H9 (cell line): ENCODE measurements at regions not wholly inside any gene's neighbourhood (a gene's known extent, or its start where the extent isn't known, plus 50 kb on each side); places are given as distances from the start of the nearest gene placed in this dataset.

Experiments
- DNase-seq: peaks from one replicate; pipeline ENCODE4 v3.0.0-alpha.2; 2017
- H2AFZ ChIP-seq: one replicate; pipeline ENCODE4 v1.6.1; 2013; ENCODE audit warnings: mild to moderate bottlenecking, low read length, control low read depth, moderate library complexity
- H2AK5ac ChIP-seq: 2 replicates; pipeline ENCODE4 v1.6.1; 2013; ENCODE audit warnings: low read length, control low read depth, mixed read lengths; ENCODE audit not compliant: insufficient read length
- H2BK120ac ChIP-seq: one replicate; pipeline ENCODE4 v1.6.1; 2013; ENCODE audit warnings: low read depth, mild to moderate bottlenecking, low read length, control low read depth, inconsistent platforms; ENCODE audit not compliant: poor library complexity, severe bottlenecking
- H2BK12ac ChIP-seq: 2 replicates; pipeline ENCODE4 v1.6.1; 2013; ENCODE audit warnings: low read length, control low read depth, mixed read lengths, low read depth; ENCODE audit not compliant: insufficient read length
- H2BK15ac ChIP-seq: 2 replicates; pipeline ENCODE4 v1.6.1; 2013; ENCODE audit warnings: low read depth, low read length, control low read depth
- H2BK20ac ChIP-seq: one replicate; pipeline ENCODE4 v1.6.1; 2013; ENCODE audit warnings: low read depth, mild to moderate bottlenecking, low read length, control low read depth, inconsistent platforms; ENCODE audit not compliant: poor library complexity, severe bottlenecking
- H2BK5ac ChIP-seq: 2 replicates; pipeline ENCODE4 v1.6.1; 2013; ENCODE audit warnings: low read length, control low read depth, mixed read lengths; ENCODE audit not compliant: insufficient read length
- H3K14ac ChIP-seq: 2 replicates; pipeline ENCODE4 v1.6.1; 2013; ENCODE audit warnings: low read length, control low read depth; ENCODE audit not compliant: insufficient read depth
- H3K18ac ChIP-seq: 2 replicates; pipeline ENCODE4 v1.6.1; 2013; ENCODE audit warnings: low read depth, mild to moderate bottlenecking, mixed read lengths, low read length, control low read depth; ENCODE audit not compliant: insufficient read length
- H3K23ac ChIP-seq: 2 replicates; pipeline ENCODE4 v1.6.1; 2013; ENCODE audit warnings: low read length, control low read depth, mixed read lengths, low read depth; ENCODE audit not compliant: insufficient read length
- H3K23me2 ChIP-seq: 2 replicates; pipeline ENCODE4 v1.6.1; 2013; ENCODE audit warnings: low read depth, mild to moderate bottlenecking, mixed read lengths, low read length, control low read depth; ENCODE audit not compliant: insufficient read length, poor library complexity, severe bottlenecking
- H3K27ac ChIP-seq: 2 replicates; pipeline ENCODE4 v1.5.1; 2013; ENCODE audit warnings: low read length, control low read depth, mixed read lengths, low read depth; ENCODE audit not compliant: insufficient read length
- H3K27me3 ChIP-seq: 2 replicates; pipeline ENCODE4 v1.6.1; 2013; ENCODE audit warnings: low read length, control low read depth, inconsistent platforms; ENCODE audit not compliant: insufficient read depth
- H3K4ac ChIP-seq: 2 replicates; pipeline ENCODE4 v1.6.1; 2013; ENCODE audit warnings: low read depth, mild to moderate bottlenecking, control low read depth, inconsistent platforms, low read length, moderate library complexity
- H3K4me1 ChIP-seq: 2 replicates; pipeline ENCODE4 v1.6.1; 2013; ENCODE audit warnings: low read length, control low read depth, inconsistent platforms; ENCODE audit not compliant: insufficient read depth
- H3K4me2 ChIP-seq: 2 replicates; pipeline ENCODE4 v1.6.1; 2013; ENCODE audit warnings: low read length, control low read depth, mixed read lengths; ENCODE audit not compliant: insufficient read length, insufficient read depth
- H3K56ac ChIP-seq: 2 replicates; pipeline ENCODE4 v1.6.1; 2013; ENCODE audit warnings: low read depth, mild to moderate bottlenecking, mixed read lengths, low read length, control low read depth; ENCODE audit not compliant: insufficient read length
- H3K79me1 ChIP-seq: 2 replicates; pipeline ENCODE4 v1.6.1; 2013; ENCODE audit warnings: low read depth, mild to moderate bottlenecking, moderate library complexity, low read length, control low read depth, inconsistent platforms; ENCODE audit not compliant: insufficient read depth, poor library complexity, severe bottlenecking
- H3K79me2 ChIP-seq: 2 replicates; pipeline ENCODE4 v1.6.1; 2013; ENCODE audit warnings: low read length, control low read depth, inconsistent platforms; ENCODE audit not compliant: insufficient read depth
- H3K9ac ChIP-seq: 2 replicates; pipeline ENCODE4 v1.6.1; 2013; ENCODE audit warnings: low read length, control low read depth, mixed read lengths; ENCODE audit not compliant: insufficient read length; ENCODE audit errors: extremely low read depth
- H3K9me3 ChIP-seq: one replicate; pipeline ENCODE4 v1.6.1; 2013; ENCODE audit warnings: low read depth, low read length, inconsistent platforms; ENCODE audit not compliant: control insufficient read depth
- H3T11ph ChIP-seq: one replicate; pipeline ENCODE4 v1.6.1; 2013; ENCODE audit warnings: mild to moderate bottlenecking, low read length, control low read depth, inconsistent platforms
- H4K20me1 ChIP-seq: one replicate; pipeline ENCODE4 v1.6.1; 2013; ENCODE audit not compliant: control insufficient read depth, insufficient read length, insufficient read depth
- H4K5ac ChIP-seq: 2 replicates; pipeline ENCODE4 v1.6.1; 2013; ENCODE audit warnings: low read depth, mild to moderate bottlenecking, mixed read lengths, low read length, control low read depth; ENCODE audit not compliant: insufficient read length
- H4K8ac ChIP-seq: replicated peaks from 2 replicates; pipeline ENCODE4 v1.6.1; 2013; ENCODE audit warnings: low read length, control low read depth, mixed read lengths, low read depth; ENCODE audit not compliant: insufficient read length
- H4K91ac ChIP-seq: 2 replicates; pipeline ENCODE4 v1.6.1; 2013; ENCODE audit warnings: low read depth, mild to moderate bottlenecking, moderate library complexity, mixed read lengths, low read length, control low read depth; ENCODE audit not compliant: insufficient read length
- H3K27ac Mint-ChIP-seq, 3 experiments: 2 replicates in 2 of 3; 3 replicates in 1 of 3; pipeline ENCODE4 v1.8.0; 2020 to 2021; ENCODE audit warnings: mixed read lengths in 3 of 3, mild to moderate bottlenecking in 1 of 3, moderate library complexity in 1 of 3
- H3K27me3 Mint-ChIP-seq: 2 replicates; pipeline ENCODE4 v1.8.0; 2021; ENCODE audit warnings: low read depth, mild to moderate bottlenecking, moderate library complexity, mixed read lengths
- H3K36me3 Mint-ChIP-seq, 3 experiments: 2 replicates in 2 of 3; 3 replicates in 1 of 3; pipeline ENCODE4 v1.8.0; 2020 to 2021; ENCODE audit warnings: low read depth in 3 of 3, mixed read lengths in 3 of 3; ENCODE audit not compliant: insufficient read depth in 1 of 3
- H3K4me1 Mint-ChIP-seq, 2 experiments: 2 replicates each; pipeline ENCODE4 v1.8.0; 2020; ENCODE audit warnings: mixed read lengths in 2 of 2
- H3K4me3 Mint-ChIP-seq, 2 experiments: 2 replicates in 1 of 2; 3 replicates in 1 of 2; pipeline ENCODE4 v1.8.0; 2020 to 2021; ENCODE audit warnings: mild to moderate bottlenecking in 2 of 2, mixed read lengths in 2 of 2, moderate library complexity in 1 of 2
- H3K9me3 Mint-ChIP-seq, 2 experiments: 2 replicates in 1 of 2; 3 replicates in 1 of 2; pipeline ENCODE4 v1.8.0; 2020; ENCODE audit warnings: mild to moderate bottlenecking in 2 of 2, mixed read lengths in 2 of 2, moderate library complexity in 1 of 2
- WGBS: extraction: QIAGEN DNeasy Blood & Tissue Kit; methylation state at CpG from one replicate; pipeline ENCODE4 v1.1.7; 2013; ENCODE audit warnings: missing lambda C conversion rate, low lambda C conversion rate, mixed read lengths; ENCODE audit not compliant: insufficient read length; ENCODE audit errors: extremely low coverage; 5-methylcytosine and 5-hydroxymethylcytosine counted together
- TF ChIP-seq, protein P1 (sequence below): fragments of 200-600 bp; sonication (generic); conservative IDR thresholded peaks from 3 replicates; pipeline ENCODE4 v1.8.0; 2021; ENCODE audit warnings: antibody characterized with exemption, mild to moderate bottlenecking

DNA sequence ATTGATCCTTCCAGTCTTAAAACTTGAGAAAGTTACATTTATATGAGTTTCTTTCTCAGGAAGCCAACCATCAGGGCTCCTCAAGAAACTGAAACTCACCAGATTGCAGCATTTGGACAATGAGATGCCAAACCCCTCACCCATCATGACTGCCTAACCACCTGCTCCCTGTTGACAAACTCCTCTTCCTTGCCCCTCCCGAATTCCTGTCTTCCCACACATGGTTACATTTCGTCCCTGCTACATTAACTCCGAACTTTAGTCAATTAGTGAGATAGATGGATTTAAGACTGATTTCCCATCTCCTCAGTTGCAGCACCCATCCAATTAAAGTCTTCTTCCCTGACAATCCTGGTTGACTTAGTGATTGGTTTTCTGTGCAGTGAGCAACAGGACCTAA lies 118.7 kb downstream of the ZNF330 start:
- Histone ChIP-seq H3K23me2 (no peaks in the 10 kb centered on the region), H3K18ac (no peak overlapping the region), H2AFZ (no peak overlapping the region), H2AK5ac (no peak overlapping the region), H3T11ph (no peak overlapping the region), H2BK120ac (no peak overlapping the region), H2BK5ac (no peak overlapping the region), H3K14ac (no peak overlapping the region), H3K9me3 (no peaks in the 10 kb centered on the region), H2BK20ac (no peak overlapping the region), H4K20me1 (no peaks in the 10 kb centered on the region), H4K91ac (no peak overlapping the region), H3K27ac (no peak overlapping the region), H4K8ac (no peak overlapping the region), H2BK12ac (no peak overlapping the region), H4K5ac (no peak overlapping the region), H3K79me2 (no peaks in the 10 kb centered on the region), H3K23ac (no peak overlapping the region), H3K27me3 (no peaks in the 10 kb centered on the region), H2BK15ac (no peak overlapping the region), H3K4me2 (no peak overlapping the region), H3K9ac (no peak overlapping the region), H3K79me1 (no peaks in the 10 kb centered on the region), H3K4ac (no peak overlapping the region), H3K56ac (no peak overlapping the region), H3K4me1 (no peaks in the 10 kb centered on the region)
- H3K36me3 Mint-ChIP-seq, result no peaks in the 10 kb centered on the region
- no peaks in the 10 kb centered on the region for H3K9me3 Mint-ChIP-seq
- TF ChIP-seq, protein P1, sequence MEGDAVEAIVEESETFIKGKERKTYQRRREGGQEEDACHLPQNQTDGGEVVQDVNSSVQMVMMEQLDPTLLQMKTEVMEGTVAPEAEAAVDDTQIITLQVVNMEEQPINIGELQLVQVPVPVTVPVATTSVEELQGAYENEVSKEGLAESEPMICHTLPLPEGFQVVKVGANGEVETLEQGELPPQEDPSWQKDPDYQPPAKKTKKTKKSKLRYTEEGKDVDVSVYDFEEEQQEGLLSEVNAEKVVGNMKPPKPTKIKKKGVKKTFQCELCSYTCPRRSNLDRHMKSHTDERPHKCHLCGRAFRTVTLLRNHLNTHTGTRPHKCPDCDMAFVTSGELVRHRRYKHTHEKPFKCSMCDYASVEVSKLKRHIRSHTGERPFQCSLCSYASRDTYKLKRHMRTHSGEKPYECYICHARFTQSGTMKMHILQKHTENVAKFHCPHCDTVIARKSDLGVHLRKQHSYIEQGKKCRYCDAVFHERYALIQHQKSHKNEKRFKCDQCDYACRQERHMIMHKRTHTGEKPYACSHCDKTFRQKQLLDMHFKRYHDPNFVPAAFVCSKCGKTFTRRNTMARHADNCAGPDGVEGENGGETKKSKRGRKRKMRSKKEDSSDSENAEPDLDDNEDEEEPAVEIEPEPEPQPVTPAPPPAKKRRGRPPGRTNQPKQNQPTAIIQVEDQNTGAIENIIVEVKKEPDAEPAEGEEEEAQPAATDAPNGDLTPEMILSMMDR, result no peak
- no peak overlapping the region for H3K27ac Mint-ChIP-seq
- H3K4me3 Mint-ChIP-seq, result no peak overlapping the region
- DNase-seq, result no peak
- WGBS, result no CpG with 5 or more reads among the region's 3 CpGs
- H3K27me3 Mint-ChIP-seq, result no peaks in the 10 kb centered on the region
- 0 out of 4 replicates have a peak, but pooled peaks cover 0 to 3% of the 10 kb centered on the region in 2 experiments for H3K4me1 Mint-ChIP-seq
